Astrocyte (in vitro differentiated cells and primary cell): ENCODE measurements at regions not wholly inside any gene's neighbourhood (a gene's known extent, or its start where the extent isn't known, plus 50 kb on each side); places are given as distances from the start of the nearest gene placed in this dataset.

ENCODE experiments used
- DNase-seq: peaks from one replicate; pipeline ENCODE4 v3.0.0-alpha.2; 2010; ENCODE audit warnings: low read depth
- FAIRE-seq: peaks from 2 replicates; lab custom pipeline; 2011; peaks lifted over from hg19 to GRCh38; lab: Jason Lieb, UNC
- H2AFZ ChIP-seq: 2 replicates; pipeline ENCODE4 v1.6.0; 2012; ENCODE audit warnings: low read depth, low read length, inconsistent platforms
- H3K27ac ChIP-seq: 2 replicates; pipeline ENCODE4 v1.5.1; 2011; ENCODE audit warnings: low read depth, low read length, inconsistent platforms
- H3K27me3 ChIP-seq: 2 replicates; pipeline ENCODE4 v1.6.0; 2011; ENCODE audit warnings: low read length, inconsistent platforms; ENCODE audit not compliant: insufficient read depth
- H3K36me3 ChIP-seq: 2 replicates; pipeline ENCODE4 v1.5.1; 2011; ENCODE audit warnings: low read length, inconsistent platforms; ENCODE audit not compliant: insufficient read depth
- H3K4me1 ChIP-seq: 2 replicates; pipeline ENCODE4 v1.5.1; 2011; ENCODE audit warnings: low read length, inconsistent platforms; ENCODE audit not compliant: insufficient read depth
- H3K4me2 ChIP-seq: 2 replicates; pipeline ENCODE4 v1.6.0; 2012; ENCODE audit warnings: low read length, inconsistent platforms
- H3K4me3 ChIP-seq: 2 replicates; pipeline ENCODE4 v1.5.1; 2011; ENCODE audit warnings: low read depth, mild to moderate bottlenecking, low read length, inconsistent platforms; ENCODE audit not compliant: insufficient read depth
- H3K79me2 ChIP-seq: 2 replicates; pipeline ENCODE4 v1.6.0; 2012; ENCODE audit warnings: mild to moderate bottlenecking, low read length, inconsistent platforms; ENCODE audit not compliant: insufficient read depth
- H3K9ac ChIP-seq: 2 replicates; pipeline ENCODE4 v1.6.0; 2012; ENCODE audit warnings: mild to moderate bottlenecking, low read length, inconsistent platforms
- H3K9me3 ChIP-seq: 2 replicates; pipeline ENCODE4 v1.5.1; 2012; ENCODE audit warnings: low read depth, mild to moderate bottlenecking, low read length, inconsistent platforms; ENCODE audit not compliant: insufficient read depth
- H4K20me1 ChIP-seq: 2 replicates; pipeline ENCODE4 v1.6.0; 2012; ENCODE audit warnings: low read length, inconsistent platforms; ENCODE audit not compliant: insufficient read depth
- H3K27ac Mint-ChIP-seq: one replicate; pipeline ENCODE4 v1.8.0; 2021; ENCODE audit warnings: mild to moderate bottlenecking, mixed read lengths; ENCODE audit not compliant: unreplicated experiment
- H3K27me3 Mint-ChIP-seq: one replicate; pipeline ENCODE4 v1.8.0; 2021; ENCODE audit warnings: low read depth, mixed read lengths; ENCODE audit not compliant: unreplicated experiment
- H3K36me3 Mint-ChIP-seq: one replicate; pipeline ENCODE4 v1.8.0; 2021; ENCODE audit warnings: low read depth, mixed read lengths; ENCODE audit not compliant: unreplicated experiment
- H3K4me1 Mint-ChIP-seq: one replicate; pipeline ENCODE4 v1.8.0; 2021; ENCODE audit warnings: low read depth, mixed read lengths; ENCODE audit not compliant: unreplicated experiment
- H3K4me3 Mint-ChIP-seq: one replicate; pipeline ENCODE4 v1.8.0; 2021; ENCODE audit warnings: mild to moderate bottlenecking, moderate library complexity, mixed read lengths; ENCODE audit not compliant: unreplicated experiment
- H3K9me3 Mint-ChIP-seq: one replicate; pipeline ENCODE4 v1.8.0; 2021; ENCODE audit warnings: mild to moderate bottlenecking, mixed read lengths; ENCODE audit not compliant: unreplicated experiment
- EZH2 ChIP-seq: IDR thresholded peaks from 2 replicates; pipeline ENCODE4 v1.6.1; 2012; ENCODE audit warnings: mild to moderate bottlenecking, low read length, inconsistent platforms; ENCODE audit not compliant: insufficient read depth
- TF ChIP-seq, protein P1 (sequence below): IDR thresholded peaks from 2 replicates; pipeline ENCODE4 v1.5.1; 2011; ENCODE audit warnings: low read depth, mild to moderate bottlenecking, inconsistent platforms, low read length, moderate library complexity; ENCODE audit not compliant: insufficient read depth

DNA sequence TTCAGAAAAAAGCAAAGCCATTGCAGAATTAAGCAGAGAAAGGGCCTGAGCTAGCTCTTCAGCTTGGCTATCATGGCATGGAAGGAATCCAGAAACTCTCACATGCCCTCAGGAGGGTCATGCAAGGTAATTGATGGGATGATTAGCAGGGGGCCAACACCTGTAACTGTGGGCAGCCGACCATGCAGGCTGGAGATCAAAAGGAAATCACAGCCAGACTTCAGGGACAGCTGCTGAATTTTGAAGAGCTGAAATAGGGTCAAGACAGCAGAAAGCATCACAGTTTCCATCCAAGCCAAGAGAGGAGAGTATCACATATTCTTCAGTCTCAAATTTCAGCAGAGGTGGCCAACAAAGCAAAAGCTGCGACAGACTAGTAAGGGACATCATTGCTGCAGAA lies 239.6 kb upstream of the STEAP1 start:
- no peaks in the 10 kb centered on the region for H3K36me3 Mint-ChIP-seq
- Histone ChIP-seq H4K20me1 (no peaks in the 10 kb centered on the region), H3K27me3 (no peaks in the 10 kb centered on the region), H3K4me2 (no peak overlapping the region), H3K27ac (no peak overlapping the region), H3K9ac (no peak overlapping the region), H3K79me2 (no peaks in the 10 kb centered on the region), H3K4me3 (no peak overlapping the region), H3K36me3 (no peaks in the 10 kb centered on the region), H3K9me3 (no peaks in the 10 kb centered on the region), H3K4me1 (no peaks in the 10 kb centered on the region), H2AFZ (no peak overlapping the region)
- no peak overlapping the region for H3K4me3 Mint-ChIP-seq
- FAIRE-seq (no peak), DNase-seq (no peak)
- H3K27me3 Mint-ChIP-seq: no peaks in the 10 kb centered on the region
- H3K9me3 Mint-ChIP-seq: peaks cover 3% of the 10 kb centered on the region
- no peak for TF ChIP-seq EZH2
- TF ChIP-seq, protein P1, sequence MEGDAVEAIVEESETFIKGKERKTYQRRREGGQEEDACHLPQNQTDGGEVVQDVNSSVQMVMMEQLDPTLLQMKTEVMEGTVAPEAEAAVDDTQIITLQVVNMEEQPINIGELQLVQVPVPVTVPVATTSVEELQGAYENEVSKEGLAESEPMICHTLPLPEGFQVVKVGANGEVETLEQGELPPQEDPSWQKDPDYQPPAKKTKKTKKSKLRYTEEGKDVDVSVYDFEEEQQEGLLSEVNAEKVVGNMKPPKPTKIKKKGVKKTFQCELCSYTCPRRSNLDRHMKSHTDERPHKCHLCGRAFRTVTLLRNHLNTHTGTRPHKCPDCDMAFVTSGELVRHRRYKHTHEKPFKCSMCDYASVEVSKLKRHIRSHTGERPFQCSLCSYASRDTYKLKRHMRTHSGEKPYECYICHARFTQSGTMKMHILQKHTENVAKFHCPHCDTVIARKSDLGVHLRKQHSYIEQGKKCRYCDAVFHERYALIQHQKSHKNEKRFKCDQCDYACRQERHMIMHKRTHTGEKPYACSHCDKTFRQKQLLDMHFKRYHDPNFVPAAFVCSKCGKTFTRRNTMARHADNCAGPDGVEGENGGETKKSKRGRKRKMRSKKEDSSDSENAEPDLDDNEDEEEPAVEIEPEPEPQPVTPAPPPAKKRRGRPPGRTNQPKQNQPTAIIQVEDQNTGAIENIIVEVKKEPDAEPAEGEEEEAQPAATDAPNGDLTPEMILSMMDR: no peak
- H3K27ac Mint-ChIP-seq: no peak overlapping the region
- H3K4me1 Mint-ChIP-seq: no peaks in the 10 kb centered on the region

DNA sequence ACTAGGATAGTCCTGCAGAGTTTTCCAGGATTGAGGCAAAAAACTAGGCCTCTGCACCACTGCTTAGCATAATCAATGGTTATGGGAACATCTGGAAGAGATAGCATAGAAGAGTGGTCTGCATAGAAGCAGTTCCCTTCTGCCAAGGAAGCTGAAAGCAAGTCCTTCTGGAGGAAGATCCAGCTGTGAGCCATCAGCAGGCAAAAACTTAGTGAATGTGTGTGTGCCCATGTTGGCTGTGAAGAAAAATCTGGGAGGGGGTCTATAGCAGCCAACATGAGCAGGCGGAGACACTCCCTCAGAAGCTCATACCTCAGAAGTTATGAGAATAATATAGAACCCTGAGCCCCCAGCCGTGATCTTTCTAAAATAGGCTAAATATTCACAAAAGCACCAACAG lies 228.1 kb upstream of the STEAP1 start:
- no peaks in the 10 kb centered on the region for H3K9me3 ChIP-seq
- Mint-ChIP-seq H3K9me3 (no peaks in the 10 kb centered on the region), H3K27me3 (no peaks in the 10 kb centered on the region), H3K36me3 (no peaks in the 10 kb centered on the region), H3K27ac (no peak overlapping the region), H3K4me3 (no peak overlapping the region), H3K4me1 (no peaks in the 10 kb centered on the region)
- no peak overlapping the region for H3K4me2 ChIP-seq
- H3K4me3 ChIP-seq: no peak overlapping the region
- H3K79me2 ChIP-seq: no peaks in the 10 kb centered on the region
- H3K27me3 ChIP-seq: no peaks in the 10 kb centered on the region
- no peak overlapping the region for H2AFZ ChIP-seq
- no peak overlapping the region for H3K9ac ChIP-seq
- H3K27ac ChIP-seq: no peak overlapping the region
- H3K36me3 ChIP-seq: no peaks in the 10 kb centered on the region
- FAIRE-seq: no peak
- H4K20me1 ChIP-seq: no peaks in the 10 kb centered on the region
- H3K4me1 ChIP-seq: no peaks in the 10 kb centered on the region
- TF ChIP-seq, protein P1: no peak
- no peak for TF ChIP-seq EZH2
- DNase-seq: no peak

DNA sequence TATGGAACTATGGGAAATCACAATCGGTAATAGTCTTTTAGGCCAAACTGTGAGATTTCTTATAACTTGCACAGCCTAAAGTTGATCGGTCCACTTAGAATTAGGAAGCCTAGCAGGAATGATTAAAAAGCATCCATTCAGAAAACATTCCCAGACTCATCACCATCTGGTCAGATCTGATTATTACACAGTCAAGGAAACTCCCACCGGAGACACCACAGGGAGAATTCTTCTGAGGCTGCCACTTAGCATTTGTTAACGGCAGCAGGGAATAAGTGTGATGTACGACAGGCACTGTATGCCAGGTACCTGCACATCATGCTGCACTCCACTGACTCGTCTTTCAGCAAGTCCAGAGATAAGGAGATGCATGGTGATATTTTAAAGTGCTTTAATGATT lies 227.6 kb upstream of the STEAP1 start:
- H3K27ac ChIP-seq: no peak overlapping the region
- H3K4me2 ChIP-seq: no peak overlapping the region
- FAIRE-seq (no peak), DNase-seq (no peak)
- H3K4me3 Mint-ChIP-seq: no peak overlapping the region
- no peak overlapping the region for H3K27ac Mint-ChIP-seq
- no peaks in the 10 kb centered on the region for H3K36me3 Mint-ChIP-seq
- H3K36me3 ChIP-seq: no peaks in the 10 kb centered on the region
- TF ChIP-seq EZH2: no peak
- TF ChIP-seq, protein P1: no peak
- H3K4me1 ChIP-seq: no peaks in the 10 kb centered on the region
- no peaks in the 10 kb centered on the region for H3K4me1 Mint-ChIP-seq
- no peak overlapping the region for H2AFZ ChIP-seq
- H3K27me3 Mint-ChIP-seq: no peaks in the 10 kb centered on the region
- H3K79me2 ChIP-seq: no peaks in the 10 kb centered on the region
- no peak overlapping the region for H3K4me3 ChIP-seq
- H4K20me1 ChIP-seq: no peaks in the 10 kb centered on the region
- no peaks in the 10 kb centered on the region for H3K27me3 ChIP-seq
- no peaks in the 10 kb centered on the region for H3K9me3 ChIP-seq
- no peaks in the 10 kb centered on the region for H3K9me3 Mint-ChIP-seq
- H3K9ac ChIP-seq: no peak overlapping the region
